ENCODE measurements at regions not wholly inside any gene's neighbourhood (a gene's known extent, or its start where the extent isn't known, plus 50 kb on each side); places are given as distances from the start of the nearest gene placed in this dataset.

- no peak for TF ChIP-seq POLR2AphosphoS5 (IDR thresholded peaks at IDR 0.05; ENCODE audit: low read depth, low read length)
- TF ChIP-seq FOXP2 (optimal IDR thresholded peaks at IDR 0.05; ENCODE audit: borderline replicate concordance, extremely low read depth, extremely low read length, insufficient read depth), result no peak
- no peak for TF ChIP-seq TAF1 (IDR thresholded peaks at IDR 0.05; ENCODE audit: borderline replicate concordance, insufficient read depth, low read length)
- no peak for TF ChIP-seq SIN3A (IDR thresholded peaks at IDR 0.05; ENCODE audit: borderline replicate concordance, insufficient read depth, low read length)
- TF ChIP-seq REST (IDR thresholded peaks at IDR 0.05; ENCODE audit: insufficient read depth in 1 of 2, low read depth in 2 of 2, low read length in 2 of 2), result no peak
Observed at GRCh38 chr9:12066455-12067035, 626.6 kb upstream of the TYRP1 start.

- TF ChIP-seq FOXP2 (optimal IDR thresholded peaks at IDR 0.05; ENCODE audit: borderline replicate concordance, extremely low read depth, extremely low read length, insufficient read depth) (no peak), POLR2AphosphoS5 (IDR thresholded peaks at IDR 0.05; ENCODE audit: low read depth, low read length) (no peak), TAF1 (IDR thresholded peaks at IDR 0.05; ENCODE audit: borderline replicate concordance, insufficient read depth, low read length) (no peak), SIN3A (IDR thresholded peaks at IDR 0.05; ENCODE audit: borderline replicate concordance, insufficient read depth, low read length) (no peak), REST (IDR thresholded peaks at IDR 0.05; ENCODE audit: insufficient read depth in 1 of 2, low read depth in 2 of 2, low read length in 2 of 2) (no peak)
Observed at GRCh38 chr9:12069366-12069765, 623.8 kb upstream of the TYRP1 start.

GRCh38 chr9:12085399-12085798 is 607.8 kb upstream of the TYRP1 start:
- no peak for TF ChIP-seq FOXP2 (optimal IDR thresholded peaks at IDR 0.05; ENCODE audit: borderline replicate concordance, extremely low read depth, extremely low read length, insufficient read depth)
- TF ChIP-seq POLR2AphosphoS5 (IDR thresholded peaks at IDR 0.05; ENCODE audit: low read depth, low read length), result no peak

- TF ChIP-seq REST (IDR thresholded peaks at IDR 0.05; ENCODE audit: insufficient read depth in 1 of 2, low read depth in 2 of 2, low read length in 2 of 2), result no peak
- TF ChIP-seq FOXP2 (optimal IDR thresholded peaks at IDR 0.05; ENCODE audit: borderline replicate concordance, extremely low read depth, extremely low read length, insufficient read depth), result no peak
- no peak for TF ChIP-seq POLR2AphosphoS5 (IDR thresholded peaks at IDR 0.05; ENCODE audit: low read depth, low read length)
- no peak for TF ChIP-seq SIN3A (IDR thresholded peaks at IDR 0.05; ENCODE audit: borderline replicate concordance, insufficient read depth, low read length)
- no peak for TF ChIP-seq TAF1 (IDR thresholded peaks at IDR 0.05; ENCODE audit: borderline replicate concordance, insufficient read depth, low read length)
Observed at GRCh38 chr9:12091865-12092527, 601.2 kb upstream of the TYRP1 start.

- TF ChIP-seq SIN3A (IDR thresholded peaks at IDR 0.05; ENCODE audit: borderline replicate concordance, insufficient read depth, low read length), result no peak
- TF ChIP-seq REST (IDR thresholded peaks at IDR 0.05; ENCODE audit: insufficient read depth in 1 of 2, low read depth in 2 of 2, low read length in 2 of 2), result no peak
- TF ChIP-seq TAF1 (IDR thresholded peaks at IDR 0.05; ENCODE audit: borderline replicate concordance, insufficient read depth, low read length), result no peak
Observed at GRCh38 chr9:12094046-12094445, 599.1 kb upstream of the TYRP1 start.

Data from PFSK-1 (cell line).